B cell (primary cell): ENCODE measurements at regions not wholly inside any gene's neighbourhood (a gene's known extent, or its start where the extent isn't known, plus 50 kb on each side); places are given as distances from the start of the nearest gene placed in this dataset.

Experiments used
- EZH2 ChIP-seq: IDR thresholded peaks from 2 replicates; pipeline ENCODE4 v1.6.1; 2012; ENCODE audit warnings: borderline replicate concordance, low read depth, mild to moderate bottlenecking, moderate library complexity, low read length; ENCODE audit not compliant: insufficient read depth, poor library complexity, severe bottlenecking
- TF ChIP-seq, protein P1 (sequence below): fragments of 200-600 bp; IDR thresholded peaks from one replicate; pipeline ENCODE4 v1.8.0; 2022; ENCODE audit warnings: antibody characterized with exemption, mild to moderate bottlenecking

DNA sequence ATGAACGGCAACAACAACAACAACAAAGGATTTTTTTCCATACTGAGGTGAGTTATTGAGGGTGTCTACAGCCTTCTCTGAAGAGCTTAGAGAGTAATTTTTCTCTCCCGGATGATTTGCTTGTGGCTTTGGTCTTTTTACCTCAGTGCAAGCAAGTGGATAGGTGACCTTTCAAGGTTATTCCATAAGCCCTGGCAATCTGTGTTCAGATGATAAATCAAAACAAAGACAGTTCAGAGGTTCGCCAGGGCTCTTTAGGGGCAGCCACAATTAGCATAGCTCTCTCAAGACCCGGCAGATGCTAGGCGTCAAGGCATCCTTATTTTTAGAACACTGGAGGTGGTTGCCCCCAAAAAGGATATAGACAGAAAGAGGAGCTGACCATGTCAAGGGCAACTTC lies 417.9 kb upstream of the C9orf72 start:
- TF ChIP-seq, protein P1, sequence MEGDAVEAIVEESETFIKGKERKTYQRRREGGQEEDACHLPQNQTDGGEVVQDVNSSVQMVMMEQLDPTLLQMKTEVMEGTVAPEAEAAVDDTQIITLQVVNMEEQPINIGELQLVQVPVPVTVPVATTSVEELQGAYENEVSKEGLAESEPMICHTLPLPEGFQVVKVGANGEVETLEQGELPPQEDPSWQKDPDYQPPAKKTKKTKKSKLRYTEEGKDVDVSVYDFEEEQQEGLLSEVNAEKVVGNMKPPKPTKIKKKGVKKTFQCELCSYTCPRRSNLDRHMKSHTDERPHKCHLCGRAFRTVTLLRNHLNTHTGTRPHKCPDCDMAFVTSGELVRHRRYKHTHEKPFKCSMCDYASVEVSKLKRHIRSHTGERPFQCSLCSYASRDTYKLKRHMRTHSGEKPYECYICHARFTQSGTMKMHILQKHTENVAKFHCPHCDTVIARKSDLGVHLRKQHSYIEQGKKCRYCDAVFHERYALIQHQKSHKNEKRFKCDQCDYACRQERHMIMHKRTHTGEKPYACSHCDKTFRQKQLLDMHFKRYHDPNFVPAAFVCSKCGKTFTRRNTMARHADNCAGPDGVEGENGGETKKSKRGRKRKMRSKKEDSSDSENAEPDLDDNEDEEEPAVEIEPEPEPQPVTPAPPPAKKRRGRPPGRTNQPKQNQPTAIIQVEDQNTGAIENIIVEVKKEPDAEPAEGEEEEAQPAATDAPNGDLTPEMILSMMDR = no peak
- TF ChIP-seq EZH2 = no peak
